ENCODE measurements at regions not wholly inside any gene's neighbourhood (a gene's known extent, or its start where the extent isn't known, plus 50 kb on each side); places are given as distances from the start of the nearest gene placed in this dataset.

GRCh38 chr21:31573217-31573616 lies 86.3 kb upstream of the SOD1 start:
- no peak for TF ChIP-seq CTCF (IDR thresholded peaks at IDR 0.05; ENCODE audit: low read depth, low read length, missing control alignments)
- in situ Hi-C loops (cut with HindIII; ENCODE audit: low sequenced_read_pairs): no loop called here

GRCh38 chr21:31571879-31572278 lies 87.6 kb upstream of the SOD1 start:
- in situ Hi-C loops (cut with HindIII; ENCODE audit: low sequenced_read_pairs): no loop called here
- no peak for DNase-seq (ENCODE audit: low read depth)
- H3K4me3 ChIP-seq (ENCODE audit: low read depth, low read length): no peak overlapping the region
- no peak for TF ChIP-seq CTCF (IDR thresholded peaks at IDR 0.05; ENCODE audit: low read depth, low read length, missing control alignments)

More at GRCh38 chr21:31573217-31573616, 86.3 kb upstream of the SOD1 start:
- DNase-seq (ENCODE audit: low read depth): no peak
- H3K4me3 ChIP-seq (ENCODE audit: low read depth, low read length): no peak overlapping the region

GRCh38 chr21:31570824-31571566 lies 88.5 kb upstream of the SOD1 start:
- in situ Hi-C loops (cut with HindIII; ENCODE audit: low sequenced_read_pairs): no loop called here
- TF ChIP-seq CTCF (IDR thresholded peaks at IDR 0.05; ENCODE audit: low read depth, low read length, missing control alignments): no peak
- no peak overlapping the region for H3K4me3 ChIP-seq (ENCODE audit: low read depth, low read length)
- no peak for DNase-seq (ENCODE audit: low read depth)

GRCh38 chr21:31566611-31567010 lies 92.9 kb upstream of the SOD1 start:
- TF ChIP-seq CTCF (IDR thresholded peaks at IDR 0.05; ENCODE audit: low read depth, low read length, missing control alignments): no peak
- H3K4me3 ChIP-seq (ENCODE audit: low read depth, low read length): no peak overlapping the region
- in situ Hi-C loops (cut with HindIII; ENCODE audit: low sequenced_read_pairs): no loop called here
- DNase-seq (ENCODE audit: low read depth): no peak

- peak; percentile 29 for TF ChIP-seq CTCF (IDR thresholded peaks at IDR 0.05; ENCODE audit: low read depth, low read length, missing control alignments)
- DNase-seq (ENCODE audit: low read depth): no peak
- no peak overlapping the region for H3K4me3 ChIP-seq (ENCODE audit: low read depth, low read length)
- in situ Hi-C loops (cut with HindIII; ENCODE audit: low sequenced_read_pairs): no loop called here
These were observed 93.4 kb upstream of the SOD1 start for GRCh38 chr21:31566064-31566463.

GRCh38 chr21:31564439-31564838 lies 95.1 kb upstream of the SOD1 start:
- TF ChIP-seq CTCF (IDR thresholded peaks at IDR 0.05; ENCODE audit: low read depth, low read length, missing control alignments): no peak
- in situ Hi-C loops (cut with HindIII; ENCODE audit: low sequenced_read_pairs): no loop called here
- no peak overlapping the region for H3K4me3 ChIP-seq (ENCODE audit: low read depth, low read length)
- no peak for DNase-seq (ENCODE audit: low read depth)

Data from astrocyte of the cerebellum (primary cell).